GM23338 (cell line): ENCODE measurements at regions not wholly inside any gene's neighbourhood (a gene's known extent, or its start where the extent isn't known, plus 50 kb on each side); places are given as distances from the start of the nearest gene placed in this dataset.

Source experiments
- ATAC-seq: fragments of 200-7000 bp; cut with Tn5 transposase; 3 replicates; pipeline ENCODE4 v1.9.1; 2020
- DNase-seq: peaks from one replicate; pipeline ENCODE4 v3.0.0-alpha.2; 2015; ENCODE audit warnings: low spot score
- H2AFZ ChIP-seq: fragments of 200-600 bp; sonication (generic); 2 replicates; pipeline ENCODE4 v1.8.0; 2016; ENCODE audit warnings: antibody characterized with exemption, mild to moderate bottlenecking, moderate library complexity
- H3F3A ChIP-seq: fragments of 200-600 bp; sonication (generic); replicated peaks from 2 replicates; pipeline ENCODE4 v1.8.0; 2017; ENCODE audit warnings: antibody characterized with exemption, mixed run types, low read depth
- H3K27ac ChIP-seq: fragments of 200-600 bp; sonication (generic); 2 replicates; pipeline ENCODE4 v1.6.1; 2016; ENCODE audit warnings: low read depth
- H3K27me3 ChIP-seq: fragments of 200-600 bp; sonication (generic); 2 replicates; pipeline ENCODE4 v1.8.0; 2016; ENCODE audit warnings: mild to moderate bottlenecking, mixed run types, moderate library complexity; ENCODE audit not compliant: insufficient read depth
- H3K36me3 ChIP-seq: fragments of 200-600 bp; sonication (generic); 2 replicates; pipeline ENCODE4 v1.8.0; 2016; ENCODE audit warnings: mild to moderate bottlenecking; ENCODE audit not compliant: insufficient read depth
- H3K4me1 ChIP-seq: fragments of 200-600 bp; sonication (generic); 2 replicates; pipeline ENCODE4 v1.8.0; 2016; ENCODE audit warnings: mild to moderate bottlenecking, moderate library complexity; ENCODE audit not compliant: insufficient read depth
- H3K4me2 ChIP-seq: fragments of 200-600 bp; sonication (generic); 2 replicates; pipeline ENCODE4 v1.7.1; 2017; ENCODE audit warnings: mixed run types
- H3K4me3 ChIP-seq: fragments of 200-600 bp; sonication (generic); 2 replicates; pipeline ENCODE4 v1.6.1; 2016; ENCODE audit warnings: mixed run types
- H3K79me2 ChIP-seq: fragments of 200-600 bp; sonication (generic); replicated peaks from 2 replicates; pipeline ENCODE4 v1.8.0; 2017; ENCODE audit warnings: mild to moderate bottlenecking; ENCODE audit not compliant: insufficient read depth
- H3K9me2 ChIP-seq: fragments of 200-600 bp; sonication (generic); 2 replicates; pipeline ENCODE4 v1.8.0; 2017; ENCODE audit not compliant: insufficient read depth
- H4K20me1 ChIP-seq: fragments of 200-600 bp; sonication (generic); replicated peaks from 2 replicates; pipeline ENCODE4 v1.8.0; 2017; ENCODE audit warnings: mild to moderate bottlenecking; ENCODE audit not compliant: insufficient read depth
- H3K27ac Mint-ChIP-seq: 2 replicates; pipeline ENCODE4 v1.8.0; 2020; ENCODE audit warnings: inconsistent platforms, mild to moderate bottlenecking, moderate library complexity, mixed read lengths
- H3K27me3 Mint-ChIP-seq: 3 replicates; pipeline ENCODE4 v1.8.0; 2022; ENCODE audit warnings: low read depth, mild to moderate bottlenecking, moderate library complexity, mixed read lengths, inconsistent platforms; ENCODE audit not compliant: insufficient read depth, poor library complexity
- H3K36me3 Mint-ChIP-seq: 3 replicates; pipeline ENCODE4 v1.8.0; 2021; ENCODE audit warnings: low read depth, mild to moderate bottlenecking, inconsistent platforms, moderate library complexity, mixed read lengths
- H3K4me1 Mint-ChIP-seq: 3 replicates; pipeline ENCODE4 v1.8.0; 2020; ENCODE audit warnings: mild to moderate bottlenecking, inconsistent platforms, mixed read lengths
- H3K4me3 Mint-ChIP-seq: 3 replicates; pipeline ENCODE4 v1.8.0; 2021; ENCODE audit warnings: moderate library complexity, mild to moderate bottlenecking, inconsistent platforms, mixed read lengths
- H3K9me3 Mint-ChIP-seq: 3 replicates; pipeline ENCODE4 v1.8.0; 2020; ENCODE audit warnings: moderate library complexity, mild to moderate bottlenecking, inconsistent platforms, mixed read lengths
- CREB1 ChIP-seq: fragments of 250-450 bp; sonication (Bioruptor Pico); IDR thresholded peaks from 2 replicates; pipeline ENCODE4 v1.5.0; 2020; ENCODE audit warnings: low read depth, mild to moderate bottlenecking, moderate library complexity
- EZH2 ChIP-seq: fragments of 200-600 bp; sonication (generic); IDR thresholded peaks from one replicate; pipeline ENCODE4 v1.8.0; 2017; ENCODE audit warnings: antibody characterized with exemption, mild to moderate bottlenecking, low read depth; ENCODE audit not compliant: unreplicated experiment
- EZH2phosphoT487 ChIP-seq: fragments of 200-600 bp; sonication (generic); IDR thresholded peaks from one replicate; pipeline ENCODE4 v1.8.1; 2018; ENCODE audit warnings: antibody characterized with exemption; ENCODE audit not compliant: unreplicated experiment
- JUNB ChIP-seq: IDR thresholded peaks from one replicate; pipeline ENCODE4 v1.6.1; 2016; ENCODE audit warnings: antibody characterized with exemption; ENCODE audit not compliant: unreplicated experiment
- NANOG ChIP-seq: IDR thresholded peaks from 2 replicates; pipeline ENCODE4 v1.6.1; 2016; ENCODE audit warnings: antibody characterized with exemption, borderline replicate concordance
- POLR2AphosphoS5 ChIP-seq: IDR thresholded peaks from 2 replicates; pipeline ENCODE4 v1.6.1; 2016; ENCODE audit warnings: antibody characterized with exemption, low read depth
- ZNF114 ChIP-seq: fragments of 250-450 bp; sonication (Bioruptor Pico); IDR thresholded peaks from 2 replicates; pipeline ENCODE4 v1.5.0; 2020; ENCODE audit warnings: mild to moderate bottlenecking, moderate library complexity
- ZNF331 ChIP-seq: fragments of 250-450 bp; sonication (Bioruptor Pico); IDR thresholded peaks from 2 replicates; pipeline ENCODE4 v1.5.0; 2020; ENCODE audit warnings: low read depth, mild to moderate bottlenecking, moderate library complexity
- TF ChIP-seq, protein P1 (sequence below): IDR thresholded peaks from one replicate; pipeline ENCODE4 v1.6.1; 2018; ENCODE audit warnings: antibody characterized with exemption; ENCODE audit not compliant: unreplicated experiment
- TF ChIP-seq, protein P2 (sequence below), 2 experiments: fragments of 200-600 bp in 1 of 2; sonication (generic) in 1 of 2; conservative IDR thresholded peaks; 2 replicates each; pipeline versions ENCODE4 v1.5.1 to v1.6.1; 2016 to 2017; ENCODE audit warnings: antibody characterized with exemption in 2 of 2, low read depth in 2 of 2, mild to moderate bottlenecking in 2 of 2, moderate library complexity in 1 of 2

DNA sequence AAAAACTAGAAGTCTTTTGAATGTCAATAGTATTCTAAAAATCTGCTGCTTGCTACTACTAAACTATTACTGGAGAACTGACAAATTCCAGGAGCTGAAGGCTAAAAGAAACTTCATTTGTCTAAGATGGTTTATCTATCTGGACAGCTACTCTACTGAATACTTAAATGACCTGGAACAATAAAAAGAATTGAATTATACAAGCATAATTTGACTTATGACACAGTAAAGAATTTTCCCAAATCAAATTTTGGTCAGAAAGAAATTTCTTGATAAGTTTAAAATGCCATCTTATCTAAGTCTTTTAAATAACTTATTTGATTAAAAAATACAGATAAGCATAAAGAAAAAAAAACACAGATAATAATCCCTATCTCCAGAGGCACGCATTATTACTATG, 80.2 kb upstream of the ITGA4 start:
- Mint-ChIP-seq H3K36me3 (no peaks in the 10 kb centered on the region), H3K27ac (no peak overlapping the region), H3K27me3 (no peaks in the 10 kb centered on the region), H3K9me3 (no peaks in the 10 kb centered on the region), H3K4me3 (no peak overlapping the region), H3K4me1 (no peaks in the 10 kb centered on the region; the same call in 2 of the 3 replicates)
- H2AFZ ChIP-seq: no peak overlapping the region; the same call in 1 of the 2 replicates
- no peaks in the 10 kb centered on the region for H3K79me2 ChIP-seq
- H3K27ac ChIP-seq: no peak overlapping the region
- ATAC-seq: no peak
- no peak overlapping the region for H3K4me3 ChIP-seq
- H3F3A ChIP-seq: no peaks in the 10 kb centered on the region
- no peaks in the 10 kb centered on the region for H4K20me1 ChIP-seq
- H3K4me2 ChIP-seq: no peak overlapping the region
- no peaks in the 10 kb centered on the region; the same call in 1 of the 2 replicates for H3K4me1 ChIP-seq
- no peak for TF ChIP-seq ZNF114 (CRISPR knock-in tag)
- DNase-seq: no peak
- H3K27me3 ChIP-seq: no peaks in the 10 kb centered on the region
- no peaks in the 10 kb centered on the region for H3K36me3 ChIP-seq
- no peaks in the 10 kb centered on the region for H3K9me2 ChIP-seq

DNA sequence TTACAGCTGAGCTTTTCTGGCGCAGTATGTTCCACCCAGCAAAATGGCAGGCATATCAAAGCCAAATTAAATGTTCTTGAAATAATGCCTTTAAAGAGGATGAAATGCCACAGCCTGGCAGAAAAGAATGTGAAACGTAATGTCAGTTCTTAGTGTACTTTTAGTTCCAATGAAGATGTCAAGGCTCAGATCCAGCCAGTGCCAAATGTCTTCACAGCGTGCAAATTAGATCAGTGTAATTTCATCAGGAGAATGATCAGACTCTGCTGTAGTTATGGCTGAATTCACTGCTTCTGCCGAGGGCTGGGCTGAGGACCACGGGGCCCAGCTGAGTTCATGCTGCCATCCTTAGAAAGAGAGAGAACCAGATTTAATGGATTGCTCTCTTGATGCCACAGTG, 78.7 kb upstream of the ITGA4 start:
- no peak overlapping the region for H2AFZ ChIP-seq
- Mint-ChIP-seq H3K36me3 (no peaks in the 10 kb centered on the region), H3K4me1 (no peaks in the 10 kb centered on the region; the same call in 2 of the 3 replicates), H3K4me3 (no peak overlapping the region), H3K27ac (no peak overlapping the region), H3K9me3 (no peaks in the 10 kb centered on the region), H3K27me3 (no peaks in the 10 kb centered on the region)
- no peaks in the 10 kb centered on the region for H3K27me3 ChIP-seq
- no peaks in the 10 kb centered on the region for H3K36me3 ChIP-seq
- H3K4me3 ChIP-seq: no peak overlapping the region
- H3F3A ChIP-seq: no peaks in the 10 kb centered on the region
- no peak for ATAC-seq
- TF ChIP-seq ZNF331 (CRISPR knock-in tag): no peak
- no peak overlapping the region for H3K4me2 ChIP-seq
- H3K9me2 ChIP-seq: no peaks in the 10 kb centered on the region
- no peak for DNase-seq
- H3K79me2 ChIP-seq: no peaks in the 10 kb centered on the region
- H3K27ac ChIP-seq: no peak overlapping the region
- H4K20me1 ChIP-seq: no peaks in the 10 kb centered on the region
- no peaks in the 10 kb centered on the region; the same call in 1 of the 2 replicates for H3K4me1 ChIP-seq

DNA sequence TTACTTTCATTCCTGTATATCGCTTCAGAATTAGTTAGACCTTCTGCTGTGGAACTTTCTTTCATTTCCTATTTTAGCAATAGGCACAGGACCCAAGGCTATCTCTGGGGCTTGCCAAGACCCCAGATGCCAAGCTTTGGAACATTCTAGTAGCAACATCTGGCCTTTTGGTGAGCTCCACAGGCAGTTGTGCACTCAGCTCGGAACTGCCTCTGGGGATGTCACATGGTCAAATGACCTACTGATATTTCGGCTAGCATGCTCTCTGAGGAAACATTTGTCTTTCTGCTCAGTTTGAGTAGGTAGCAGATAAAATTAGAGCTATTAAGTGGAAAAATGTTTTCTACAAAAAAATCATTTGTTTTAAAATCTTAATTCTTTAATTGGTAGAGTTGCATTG, 76.6 kb upstream of the ITGA4 start:
- H3K27me3 Mint-ChIP-seq: no peaks in the 10 kb centered on the region
- H3K4me1 Mint-ChIP-seq: no peaks in the 10 kb centered on the region; the same call in 2 of the 3 replicates
- Histone ChIP-seq H3K9me2 (no peaks in the 10 kb centered on the region), H3K27ac (no peak overlapping the region), H3F3A (no peaks in the 10 kb centered on the region), H3K4me3 (no peak overlapping the region), H3K27me3 (no peaks in the 10 kb centered on the region), H3K4me1 (no peaks in the 10 kb centered on the region; the same call in 1 of the 2 replicates), H4K20me1 (no peaks in the 10 kb centered on the region), H2AFZ (no peak overlapping the region), H3K79me2 (no peaks in the 10 kb centered on the region), H3K4me2 (no peak overlapping the region), H3K36me3 (no peaks in the 10 kb centered on the region)
- no peak overlapping the region for H3K4me3 Mint-ChIP-seq
- ATAC-seq: no peak
- no peak for DNase-seq
- H3K27ac Mint-ChIP-seq: no peak overlapping the region
- no peaks in the 10 kb centered on the region for H3K9me3 Mint-ChIP-seq
- no peaks in the 10 kb centered on the region for H3K36me3 Mint-ChIP-seq
- TF ChIP-seq ZNF114 (CRISPR knock-in tag) (no peak), EZH2phosphoT487 (no peak), EZH2 (no peak), POLR2AphosphoS5 (no peak), JUNB (no peak), ZNF331 (CRISPR knock-in tag) (no peak), NANOG (no peak), CREB1 (no peak)
- TF ChIP-seq, protein P1, sequence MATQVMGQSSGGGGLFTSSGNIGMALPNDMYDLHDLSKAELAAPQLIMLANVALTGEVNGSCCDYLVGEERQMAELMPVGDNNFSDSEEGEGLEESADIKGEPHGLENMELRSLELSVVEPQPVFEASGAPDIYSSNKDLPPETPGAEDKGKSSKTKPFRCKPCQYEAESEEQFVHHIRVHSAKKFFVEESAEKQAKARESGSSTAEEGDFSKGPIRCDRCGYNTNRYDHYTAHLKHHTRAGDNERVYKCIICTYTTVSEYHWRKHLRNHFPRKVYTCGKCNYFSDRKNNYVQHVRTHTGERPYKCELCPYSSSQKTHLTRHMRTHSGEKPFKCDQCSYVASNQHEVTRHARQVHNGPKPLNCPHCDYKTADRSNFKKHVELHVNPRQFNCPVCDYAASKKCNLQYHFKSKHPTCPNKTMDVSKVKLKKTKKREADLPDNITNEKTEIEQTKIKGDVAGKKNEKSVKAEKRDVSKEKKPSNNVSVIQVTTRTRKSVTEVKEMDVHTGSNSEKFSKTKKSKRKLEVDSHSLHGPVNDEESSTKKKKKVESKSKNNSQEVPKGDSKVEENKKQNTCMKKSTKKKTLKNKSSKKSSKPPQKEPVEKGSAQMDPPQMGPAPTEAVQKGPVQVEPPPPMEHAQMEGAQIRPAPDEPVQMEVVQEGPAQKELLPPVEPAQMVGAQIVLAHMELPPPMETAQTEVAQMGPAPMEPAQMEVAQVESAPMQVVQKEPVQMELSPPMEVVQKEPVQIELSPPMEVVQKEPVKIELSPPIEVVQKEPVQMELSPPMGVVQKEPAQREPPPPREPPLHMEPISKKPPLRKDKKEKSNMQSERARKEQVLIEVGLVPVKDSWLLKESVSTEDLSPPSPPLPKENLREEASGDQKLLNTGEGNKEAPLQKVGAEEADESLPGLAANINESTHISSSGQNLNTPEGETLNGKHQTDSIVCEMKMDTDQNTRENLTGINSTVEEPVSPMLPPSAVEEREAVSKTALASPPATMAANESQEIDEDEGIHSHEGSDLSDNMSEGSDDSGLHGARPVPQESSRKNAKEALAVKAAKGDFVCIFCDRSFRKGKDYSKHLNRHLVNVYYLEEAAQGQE: no peak
- TF ChIP-seq, protein P2, sequence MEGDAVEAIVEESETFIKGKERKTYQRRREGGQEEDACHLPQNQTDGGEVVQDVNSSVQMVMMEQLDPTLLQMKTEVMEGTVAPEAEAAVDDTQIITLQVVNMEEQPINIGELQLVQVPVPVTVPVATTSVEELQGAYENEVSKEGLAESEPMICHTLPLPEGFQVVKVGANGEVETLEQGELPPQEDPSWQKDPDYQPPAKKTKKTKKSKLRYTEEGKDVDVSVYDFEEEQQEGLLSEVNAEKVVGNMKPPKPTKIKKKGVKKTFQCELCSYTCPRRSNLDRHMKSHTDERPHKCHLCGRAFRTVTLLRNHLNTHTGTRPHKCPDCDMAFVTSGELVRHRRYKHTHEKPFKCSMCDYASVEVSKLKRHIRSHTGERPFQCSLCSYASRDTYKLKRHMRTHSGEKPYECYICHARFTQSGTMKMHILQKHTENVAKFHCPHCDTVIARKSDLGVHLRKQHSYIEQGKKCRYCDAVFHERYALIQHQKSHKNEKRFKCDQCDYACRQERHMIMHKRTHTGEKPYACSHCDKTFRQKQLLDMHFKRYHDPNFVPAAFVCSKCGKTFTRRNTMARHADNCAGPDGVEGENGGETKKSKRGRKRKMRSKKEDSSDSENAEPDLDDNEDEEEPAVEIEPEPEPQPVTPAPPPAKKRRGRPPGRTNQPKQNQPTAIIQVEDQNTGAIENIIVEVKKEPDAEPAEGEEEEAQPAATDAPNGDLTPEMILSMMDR (conservative IDR thresholded peaks at IDR 0.05; ENCODE audit: low read depth in 2 of 2): no peak
